ENCODE measurements at regions not wholly inside any gene's neighbourhood (a gene's known extent, or its start where the extent isn't known, plus 50 kb on each side); places are given as distances from the start of the nearest gene placed in this dataset.

GRCh38 chr10:28920091-28920490 lies 242.8 kb downstream of the BAMBI start:
- peaks cover 4% of the 10 kb centered on the region for H3K9me3 Mint-ChIP-seq (ENCODE audit: unreplicated experiment)
- no peak overlapping the region for H3K27ac Mint-ChIP-seq (ENCODE audit: unreplicated experiment)
- TF ChIP-seq CTCF (IDR thresholded peaks at IDR 0.05; ENCODE audit: partially characterized antibody, unreplicated experiment), result no peak
- no peak for DNase-seq
- H3K36me3 Mint-ChIP-seq (ENCODE audit: unreplicated experiment), result no peaks in the 10 kb centered on the region
- peaks cover 12% of the 10 kb centered on the region for H3K27me3 Mint-ChIP-seq (ENCODE audit: unreplicated experiment)
- H3K4me1 Mint-ChIP-seq (ENCODE audit: low read depth, unreplicated experiment), result no peaks in the 10 kb centered on the region
- H3K4me3 Mint-ChIP-seq (ENCODE audit: unreplicated experiment), result no peak overlapping the region

- no peak for TF ChIP-seq CTCF (IDR thresholded peaks at IDR 0.05; ENCODE audit: partially characterized antibody, unreplicated experiment)
- DNase-seq, result no peak
These were observed 244.8 kb downstream of the BAMBI start for GRCh38 chr10:28922127-28922526.

GRCh38 chr10:28922861-28923260 lies 245.5 kb downstream of the BAMBI start:
- Mint-ChIP-seq H3K4me1 (ENCODE audit: low read depth, unreplicated experiment) (no peaks in the 10 kb centered on the region), H3K9me3 (ENCODE audit: unreplicated experiment) (peaks cover 4% of the 10 kb centered on the region), H3K27ac (ENCODE audit: unreplicated experiment) (no peak overlapping the region), H3K36me3 (ENCODE audit: unreplicated experiment) (no peaks in the 10 kb centered on the region), H3K4me3 (ENCODE audit: unreplicated experiment) (no peak overlapping the region), H3K27me3 (ENCODE audit: unreplicated experiment) (peaks cover 11% of the 10 kb centered on the region)
- no peak for DNase-seq
- no peak for TF ChIP-seq CTCF (IDR thresholded peaks at IDR 0.05; ENCODE audit: partially characterized antibody, unreplicated experiment)

More at GRCh38 chr10:28922127-28922526, 244.8 kb downstream of the BAMBI start:
- Mint-ChIP-seq H3K4me3 (ENCODE audit: unreplicated experiment) (no peak overlapping the region), H3K4me1 (ENCODE audit: low read depth, unreplicated experiment) (no peaks in the 10 kb centered on the region), H3K27me3 (ENCODE audit: unreplicated experiment) (peaks cover 11% of the 10 kb centered on the region), H3K9me3 (ENCODE audit: unreplicated experiment) (peaks cover 4% of the 10 kb centered on the region), H3K27ac (ENCODE audit: unreplicated experiment) (no peak overlapping the region), H3K36me3 (ENCODE audit: unreplicated experiment) (no peaks in the 10 kb centered on the region)

GRCh38 chr10:28924717-28925116 lies 247.4 kb downstream of the BAMBI start:
- TF ChIP-seq CTCF (IDR thresholded peaks at IDR 0.05; ENCODE audit: partially characterized antibody, unreplicated experiment), result no peak
- H3K9me3 Mint-ChIP-seq (ENCODE audit: unreplicated experiment), result peaks cover 4% of the 10 kb centered on the region
- H3K27ac Mint-ChIP-seq (ENCODE audit: unreplicated experiment), result no peak overlapping the region
- no peak for DNase-seq
- H3K36me3 Mint-ChIP-seq (ENCODE audit: unreplicated experiment), result no peaks in the 10 kb centered on the region
- H3K4me1 Mint-ChIP-seq (ENCODE audit: low read depth, unreplicated experiment), result no peaks in the 10 kb centered on the region
- H3K27me3 Mint-ChIP-seq (ENCODE audit: unreplicated experiment), result peaks cover 11% of the 10 kb centered on the region
- H3K4me3 Mint-ChIP-seq (ENCODE audit: unreplicated experiment), result no peak overlapping the region

GRCh38 chr10:28925121-28925663 lies 247.9 kb downstream of the BAMBI start:
- no peak overlapping the region for H3K27ac Mint-ChIP-seq (ENCODE audit: unreplicated experiment)
- no peaks in the 10 kb centered on the region for H3K36me3 Mint-ChIP-seq (ENCODE audit: unreplicated experiment)
- no peak for TF ChIP-seq CTCF (IDR thresholded peaks at IDR 0.05; ENCODE audit: partially characterized antibody, unreplicated experiment)
- DNase-seq, result no peak
- H3K4me3 Mint-ChIP-seq (ENCODE audit: unreplicated experiment), result no peak overlapping the region
- no peaks in the 10 kb centered on the region for H3K4me1 Mint-ChIP-seq (ENCODE audit: low read depth, unreplicated experiment)
- peaks cover 4% of the 10 kb centered on the region for H3K9me3 Mint-ChIP-seq (ENCODE audit: unreplicated experiment)
- H3K27me3 Mint-ChIP-seq (ENCODE audit: unreplicated experiment), result peaks cover 11% of the 10 kb centered on the region
